Muscle of leg (tissue), 3 donors: ENCODE measurements at regions not wholly inside any gene's neighbourhood (a gene's known extent, or its start where the extent isn't known, plus 50 kb on each side); places are given as distances from the start of the nearest gene placed in this dataset.

Source experiments
- DNase-seq: peaks from one replicate; pipeline ENCODE4 v3.0.0; 2013
- H3K27ac ChIP-seq: one replicate; pipeline ENCODE4 v1.5.1; 2013; ENCODE audit warnings: mild to moderate bottlenecking, low read length, control low read depth
- H3K27me3 ChIP-seq: one replicate; pipeline ENCODE4 v1.6.1; 2013; ENCODE audit warnings: low read length; ENCODE audit not compliant: control insufficient read depth, insufficient read depth
- H3K36me3 ChIP-seq: one replicate; pipeline ENCODE4 v1.6.1; 2013; ENCODE audit warnings: low read length; ENCODE audit not compliant: control insufficient read depth, insufficient read depth
- H3K4me1 ChIP-seq: one replicate; pipeline ENCODE4 v1.6.1; 2013; ENCODE audit warnings: low read length; ENCODE audit not compliant: control insufficient read depth, insufficient read depth
- H3K4me3 ChIP-seq: one replicate; pipeline ENCODE4 v1.5.1; 2013; ENCODE audit warnings: low read length, control low read depth
- H3K9me3 ChIP-seq: replicated peaks from 2 replicates; pipeline ENCODE4 v1.6.1; 2013; ENCODE audit warnings: low read depth, low read length; ENCODE audit not compliant: control insufficient read depth
- WGBS: methylation state at CpG from one replicate; pipeline ENCODE4 v1.1.5; 2013; ENCODE audit warnings: missing lambda C conversion rate; ENCODE audit not compliant: insufficient coverage; 5-methylcytosine and 5-hydroxymethylcytosine counted together

DNA sequence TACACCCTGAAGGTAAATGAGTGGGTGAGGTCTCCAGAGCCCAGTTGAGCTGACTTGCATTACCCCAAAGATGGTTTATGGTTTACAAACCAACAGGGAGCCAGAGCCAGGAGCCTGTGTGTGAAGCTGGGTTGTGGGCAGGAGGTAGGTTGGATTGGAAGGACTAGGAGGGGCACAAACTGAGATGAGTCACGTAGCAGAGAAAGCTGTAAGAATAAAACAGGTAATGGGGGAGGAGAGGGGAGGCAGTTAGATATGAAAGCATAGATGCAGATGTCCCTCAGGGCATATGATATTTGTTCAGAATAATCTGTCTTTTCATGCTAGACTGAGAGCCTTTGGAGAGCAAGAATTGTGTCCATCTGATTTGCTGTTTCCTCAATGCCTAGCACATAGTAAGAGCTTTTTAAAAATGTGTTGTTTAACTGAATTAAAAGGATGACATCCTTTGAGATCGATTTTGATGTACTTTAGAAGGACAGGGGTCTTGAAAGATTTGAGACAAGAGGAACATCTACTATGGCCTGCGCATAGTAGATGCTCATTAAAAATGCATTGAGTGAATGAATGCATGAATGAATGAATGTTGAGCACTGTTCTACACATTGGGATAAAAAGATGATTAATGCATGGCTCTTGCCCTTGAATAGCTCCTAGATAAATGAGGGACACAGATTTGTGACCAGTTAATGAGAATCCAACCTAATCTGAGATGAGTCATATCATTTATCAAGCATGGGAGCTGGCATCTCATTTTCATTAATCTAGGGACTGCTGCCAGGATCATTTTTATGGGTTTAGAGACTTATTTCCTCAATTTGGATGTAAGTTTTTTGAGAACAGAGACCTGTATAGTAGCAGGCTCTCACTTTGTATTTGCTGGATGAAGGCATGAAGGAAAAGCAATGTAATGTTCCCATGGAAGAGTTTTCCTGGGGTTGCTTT, 175.8 kb upstream of the BDNF start:
- no peaks in the 10 kb centered on the region for H3K36me3 ChIP-seq
- WGBS: 71% methylated on average over 3 of the region's 3 CpGs
- H3K27me3 ChIP-seq: peaks cover 2% of the 10 kb centered on the region
- DNase-seq: no peak
- peaks cover 3% of the 10 kb centered on the region for H3K9me3 ChIP-seq
- no peak overlapping the region for H3K4me3 ChIP-seq
- no peaks in the 10 kb centered on the region for H3K4me1 ChIP-seq
- H3K27ac ChIP-seq: no peak overlapping the region

DNA sequence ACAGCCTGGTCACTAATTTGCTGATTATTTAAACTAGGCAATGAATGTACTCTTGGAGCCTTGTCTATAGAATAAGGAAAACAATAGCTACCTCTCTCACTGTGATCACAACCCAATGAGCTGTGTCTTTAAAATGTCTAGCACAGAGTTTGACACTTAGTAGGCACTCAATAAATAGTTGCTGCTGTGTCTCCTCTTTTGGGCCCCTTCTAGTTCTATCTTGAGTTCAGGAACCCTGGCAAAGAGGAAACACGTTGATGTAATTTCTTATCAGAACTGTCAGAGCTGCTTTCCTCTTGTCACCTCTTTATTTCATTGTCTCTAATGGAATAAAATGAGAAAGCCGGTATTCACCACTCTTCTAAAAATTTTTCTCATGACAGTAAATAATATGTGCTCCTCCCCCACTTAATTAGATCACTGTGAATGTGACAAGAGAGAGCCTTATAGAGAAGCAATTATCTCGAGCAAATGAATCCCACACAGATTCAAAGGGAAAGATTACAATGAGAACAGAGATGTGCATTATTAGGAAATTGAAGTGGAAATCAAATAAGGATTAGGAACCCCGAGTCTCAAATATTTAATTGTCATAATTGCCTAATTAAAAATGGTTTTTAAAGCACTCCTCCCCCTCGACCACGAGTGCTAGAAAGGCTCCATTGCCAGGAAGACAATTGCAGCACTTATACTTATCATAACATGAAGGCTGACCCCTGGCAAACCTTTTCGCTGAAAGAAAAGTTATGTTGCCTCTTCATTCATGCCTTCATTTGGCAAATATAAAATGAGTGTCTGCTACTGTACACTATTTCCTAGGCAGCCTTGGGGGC, 175.0 kb upstream of the BDNF start:
- Histone ChIP-seq H3K36me3 (no peaks in the 10 kb centered on the region), H3K27me3 (peaks cover 2% of the 10 kb centered on the region), H3K9me3 (peaks cover 3% of the 10 kb centered on the region), H3K4me1 (no peaks in the 10 kb centered on the region), H3K4me3 (no peak overlapping the region), H3K27ac (no peak overlapping the region)
- no peak for DNase-seq
- WGBS: no CpG with 5 or more reads among the region's 7 CpGs

DNA sequence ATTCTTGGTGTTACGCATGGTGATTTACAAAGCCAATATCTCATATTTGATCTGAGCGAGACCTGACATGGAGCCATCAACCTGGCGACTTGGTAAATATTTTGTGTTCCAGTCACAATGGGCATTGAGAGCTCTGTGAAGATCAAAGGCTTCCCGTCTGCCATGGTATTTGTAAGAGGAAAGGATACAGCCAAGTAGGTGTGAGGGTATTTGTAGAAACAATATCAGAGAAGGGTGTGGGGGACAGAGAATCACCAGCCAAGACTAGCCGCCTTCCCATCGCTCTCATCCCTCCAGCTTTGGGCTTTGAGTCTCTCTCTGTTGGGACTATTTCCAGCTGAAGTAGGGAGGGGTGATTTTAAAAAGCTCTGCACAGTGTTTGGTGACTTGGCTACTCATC, 173.4 kb upstream of the BDNF start:
- Histone ChIP-seq H3K27ac (no peak overlapping the region), H3K36me3 (no peaks in the 10 kb centered on the region), H3K4me1 (no peaks in the 10 kb centered on the region), H3K27me3 (peaks cover 2% of the 10 kb centered on the region), H3K9me3 (peaks cover 3% of the 10 kb centered on the region), H3K4me3 (no peak overlapping the region)
- WGBS: 100% methylated on average over 2 of the region's 6 CpGs
- DNase-seq: no peak

DNA sequence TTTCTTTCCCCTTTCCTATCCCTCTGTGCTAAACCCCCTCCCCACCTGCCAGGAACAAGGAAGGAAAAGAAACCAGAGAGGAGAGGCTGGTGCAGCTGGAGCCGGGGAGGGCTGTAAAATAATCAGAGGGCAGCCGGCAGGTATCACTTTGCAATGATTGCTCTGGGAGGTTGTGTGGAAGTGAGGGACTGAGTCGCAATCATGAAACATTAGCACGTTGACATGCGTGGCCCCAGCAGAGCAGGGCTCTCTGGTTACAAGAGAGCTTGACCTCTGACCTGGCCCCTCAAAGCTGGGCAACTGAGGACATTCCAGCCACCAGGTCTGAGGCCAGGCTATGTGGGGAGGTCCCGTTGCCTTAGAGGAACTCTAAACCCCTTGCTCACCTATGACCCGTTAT, 170.8 kb upstream of the BDNF start:
- no peak overlapping the region for H3K27ac ChIP-seq
- no peak for DNase-seq
- H3K36me3 ChIP-seq: no peaks in the 10 kb centered on the region
- H3K9me3 ChIP-seq: peaks cover 3% of the 10 kb centered on the region
- peaks cover 2% of the 10 kb centered on the region for H3K27me3 ChIP-seq
- H3K4me3 ChIP-seq: no peak overlapping the region
- 7% methylated on average over 4 of the region's 7 CpGs for WGBS
- no peaks in the 10 kb centered on the region for H3K4me1 ChIP-seq

DNA sequence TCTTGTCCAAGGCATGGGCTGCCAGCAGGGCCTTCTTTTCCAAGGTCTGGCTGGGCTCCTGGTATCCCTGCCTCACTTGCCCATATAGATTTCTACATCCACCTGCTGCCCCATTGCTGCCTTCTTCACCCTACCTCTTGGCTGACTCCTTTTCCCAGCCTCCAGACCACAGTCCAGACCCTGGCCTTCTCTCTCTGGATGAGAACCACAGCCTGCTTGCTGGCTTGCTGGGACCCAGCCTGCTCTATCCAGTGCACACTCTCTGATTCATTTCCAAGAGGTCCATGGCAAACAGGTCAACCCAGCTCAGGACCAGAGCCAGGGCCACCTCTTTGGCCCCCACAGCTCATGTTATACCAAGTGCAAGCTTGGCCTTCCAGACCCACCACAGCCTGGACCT, 169.4 kb upstream of the BDNF start:
- no peak overlapping the region for H3K4me3 ChIP-seq
- peaks cover 3% of the 10 kb centered on the region for H3K9me3 ChIP-seq
- no peaks in the 10 kb centered on the region for H3K36me3 ChIP-seq
- DNase-seq: no peak
- H3K4me1 ChIP-seq: no peaks in the 10 kb centered on the region
- H3K27me3 ChIP-seq: peaks cover 2% of the 10 kb centered on the region
- no peak overlapping the region for H3K27ac ChIP-seq

DNA sequence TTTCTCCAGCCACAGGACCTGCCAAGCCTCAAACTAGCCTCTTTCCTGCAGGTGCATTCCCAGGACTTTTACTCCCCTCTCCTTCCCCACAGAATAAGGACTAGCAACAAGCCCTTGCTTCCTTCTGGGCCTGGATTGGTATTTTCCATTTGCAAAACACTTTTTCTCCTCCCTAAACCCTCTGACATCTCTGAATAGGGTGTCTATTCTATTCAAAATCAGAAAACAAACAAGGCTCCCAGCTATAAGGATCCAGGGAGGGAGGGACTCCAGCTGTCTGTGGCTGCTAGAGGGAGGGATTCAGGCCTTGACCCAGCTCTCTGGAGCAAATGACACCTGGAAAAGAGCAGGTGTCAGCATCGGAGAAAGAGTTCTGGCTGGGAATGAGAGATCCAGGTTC, 168.5 kb upstream of the BDNF start:
- Histone ChIP-seq H3K4me3 (no peak overlapping the region), H3K9me3 (peaks cover 3% of the 10 kb centered on the region), H3K4me1 (no peaks in the 10 kb centered on the region), H3K27me3 (no peaks in the 10 kb centered on the region), H3K36me3 (no peaks in the 10 kb centered on the region), H3K27ac (no peak overlapping the region)
- DNase-seq: no peak
- WGBS: 44% methylated on average over 1 of the region's 1 CpG

DNA sequence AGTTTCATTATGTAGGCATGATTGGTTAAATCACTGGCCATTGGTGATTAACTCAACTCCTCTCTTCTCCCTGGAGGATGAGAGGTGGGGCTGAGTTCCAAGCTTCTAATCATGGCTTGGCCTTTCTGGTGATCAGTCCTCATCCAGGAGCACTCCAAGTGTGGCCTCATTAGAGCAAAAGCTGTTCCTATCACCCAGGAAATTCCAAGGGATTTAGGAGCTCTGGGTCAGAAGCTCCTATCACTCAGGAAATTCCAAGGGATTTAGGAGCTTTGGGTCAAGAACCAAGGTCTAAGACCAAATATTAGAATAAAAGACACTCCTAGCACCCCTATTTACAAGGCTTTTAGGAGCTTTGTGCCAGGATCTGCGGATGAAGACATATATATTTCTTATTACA, 168.0 kb upstream of the BDNF start:
- H3K27me3 ChIP-seq: no peaks in the 10 kb centered on the region
- no peak overlapping the region for H3K4me3 ChIP-seq
- no peaks in the 10 kb centered on the region for H3K4me1 ChIP-seq
- no peak overlapping the region for H3K27ac ChIP-seq
- H3K9me3 ChIP-seq: peaks cover 3% of the 10 kb centered on the region
- WGBS: 100% methylated on average over 1 of the region's 1 CpG
- no peak for DNase-seq
- no peaks in the 10 kb centered on the region for H3K36me3 ChIP-seq

DNA sequence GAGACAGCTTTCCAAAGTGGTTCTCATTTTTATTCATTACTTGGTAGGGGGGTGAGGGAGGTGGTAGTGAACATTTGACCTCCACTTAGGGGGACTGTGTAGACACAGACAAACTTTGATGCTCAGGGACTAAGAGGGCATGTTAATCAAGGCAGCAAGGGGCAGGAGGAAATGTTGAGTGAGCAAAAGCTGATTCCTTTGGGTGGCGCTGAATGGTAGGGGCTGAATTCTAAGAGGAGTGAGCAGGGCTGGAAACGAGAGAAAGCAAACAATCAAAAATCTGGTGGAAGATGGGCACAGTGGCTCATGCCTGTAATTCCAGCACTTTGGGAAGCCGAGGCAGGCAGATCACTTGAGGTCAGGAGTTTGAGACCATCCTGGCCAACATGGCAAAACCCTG, 164.8 kb upstream of the BDNF start:
- WGBS: 91% methylated on average over 2 of the region's 3 CpGs

DNA sequence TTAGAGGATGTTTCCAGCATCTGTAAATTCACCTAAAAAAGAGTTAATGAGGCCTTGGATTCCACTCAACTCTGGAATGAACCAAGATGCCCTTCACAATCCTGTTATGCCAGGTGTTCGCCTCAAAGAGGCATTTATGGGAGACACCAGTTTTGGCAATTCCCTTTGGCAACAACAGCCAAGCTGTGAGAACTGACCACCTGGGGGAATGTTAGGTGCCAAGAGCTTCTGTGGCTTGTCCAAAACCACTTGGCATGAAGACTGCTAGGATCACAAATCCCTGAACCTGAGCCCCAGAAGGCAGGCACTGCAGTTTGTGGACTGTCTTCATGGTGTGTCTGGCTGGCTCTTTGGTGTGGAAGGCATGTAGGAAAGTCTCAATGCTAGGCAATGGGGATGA, 164.4 kb upstream of the BDNF start:
- no peaks in the 10 kb centered on the region for H3K27me3 ChIP-seq

More for the DNA sequence above, 164.8 kb upstream of the BDNF start:
- no peaks in the 10 kb centered on the region for H3K36me3 ChIP-seq
- no peak overlapping the region for H3K27ac ChIP-seq
- no peaks in the 10 kb centered on the region for H3K27me3 ChIP-seq
- DNase-seq: no peak
- H3K4me1 ChIP-seq: no peaks in the 10 kb centered on the region
- no peaks in the 10 kb centered on the region for H3K9me3 ChIP-seq
- H3K4me3 ChIP-seq: no peak overlapping the region

DNA sequence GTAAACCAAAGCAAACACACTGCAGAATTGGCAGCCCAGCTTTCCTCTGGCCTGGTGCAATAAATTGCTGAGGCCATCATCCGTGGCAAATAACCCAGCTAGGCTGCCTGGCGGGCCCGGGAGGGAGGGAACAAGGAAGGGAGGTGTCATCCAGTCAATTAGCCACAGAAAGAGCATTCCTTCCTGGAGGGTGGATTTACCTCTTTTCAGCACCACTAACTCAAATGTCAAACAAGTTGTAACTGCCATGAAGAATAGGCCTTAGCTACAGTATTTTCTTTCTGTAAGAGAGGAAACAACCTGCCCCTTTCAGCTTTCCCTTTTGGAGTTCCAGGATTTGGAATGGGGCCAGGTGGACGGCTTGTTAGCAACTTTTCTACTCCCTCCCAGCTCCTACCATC, 163.8 kb upstream of the BDNF start:
- no CpG with 5 or more reads among the region's 4 CpGs for WGBS
- DNase-seq: no peak

More for the DNA sequence above, 164.4 kb upstream of the BDNF start:
- Histone ChIP-seq H3K9me3 (no peaks in the 10 kb centered on the region), H3K4me1 (no peaks in the 10 kb centered on the region), H3K36me3 (no peaks in the 10 kb centered on the region), H3K27ac (no peak overlapping the region), H3K4me3 (no peak overlapping the region)
- DNase-seq: no peak
- WGBS: 71% methylated on average over 1 of the region's 1 CpG

More for the DNA sequence above, 163.8 kb upstream of the BDNF start:
- H3K36me3 ChIP-seq: no peaks in the 10 kb centered on the region
- H3K27me3 ChIP-seq: no peaks in the 10 kb centered on the region
- H3K4me1 ChIP-seq: no peaks in the 10 kb centered on the region
- H3K4me3 ChIP-seq: no peak overlapping the region
- no peaks in the 10 kb centered on the region for H3K9me3 ChIP-seq
- no peak overlapping the region for H3K27ac ChIP-seq
